CD4-positive, alpha-beta T cell treated with Interleukin-21 for 1 hour (primary cell): ENCODE measurements at regions not wholly inside any gene's neighbourhood (a gene's known extent, or its start where the extent isn't known, plus 50 kb on each side); places are given as distances from the start of the nearest gene placed in this dataset.

ENCODE experiments used
- DNase-seq: peaks from one replicate; pipeline ENCODE4 v3.0.0-alpha.2; 2020

GRCh38 chr1:59225594-59226316 lies 71.1 kb upstream of the FGGY start:
- DNase-seq, result no peak

- DNase-seq, result no peak
These were observed 67.8 kb upstream of the FGGY start for GRCh38 chr1:59229138-59229537.

GRCh38 chr1:59230622-59231021 lies 66.3 kb upstream of the FGGY start:
- no peak for DNase-seq

- DNase-seq, result no peak
These were observed 64.7 kb upstream of the FGGY start for GRCh38 chr1:59232216-59232615.

GRCh38 chr1:59233444-59233843 lies 63.5 kb upstream of the FGGY start:
- no peak for DNase-seq

GRCh38 chr1:59236721-59237545 lies 60.0 kb upstream of the FGGY start:
- no peak for DNase-seq

GRCh38 chr1:59237900-59238299 lies 59.0 kb upstream of the FGGY start:
- DNase-seq, result no peak

- DNase-seq, result no peak
These were observed 58.5 kb upstream of the FGGY start for GRCh38 chr1:59238333-59238934.

GRCh38 chr1:59238993-59239392 lies 57.9 kb upstream of the FGGY start:
- no peak for DNase-seq

GRCh38 chr1:59241909-59242308 lies 55.0 kb upstream of the FGGY start:
- DNase-seq, result no peak

GRCh38 chr1:59242370-59242769 lies 54.5 kb upstream of the FGGY start:
- DNase-seq, result no peak

- DNase-seq, result no peak
These were observed 53.3 kb upstream of the FGGY start for GRCh38 chr1:59243550-59243949.

GRCh38 chr1:59243978-59244377 lies 52.9 kb upstream of the FGGY start:
- DNase-seq, result no peak

- no peak for DNase-seq
These were observed 52.0 kb upstream of the FGGY start for GRCh38 chr1:59244891-59245290.
